SK-N-SH (cell line): ENCODE measurements at regions not wholly inside any gene's neighbourhood (a gene's known extent, or its start where the extent isn't known, plus 50 kb on each side); places are given as distances from the start of the nearest gene placed in this dataset.

Source experiments
- ELF1 ChIP-seq: IDR thresholded peaks from 2 replicates; pipeline ENCODE4 v1.4.0; 2012
- GABPA ChIP-seq: IDR thresholded peaks from 2 replicates; pipeline ENCODE4 v1.4.0; 2012; ENCODE audit warnings: low read depth, mild to moderate bottlenecking
- RCOR1 ChIP-seq: fragments of 150-350 bp; IDR thresholded peaks from 2 replicates; pipeline ENCODE4 v1.6.1; 2017; ENCODE audit warnings: antibody characterized with exemption, low read length

DNA sequence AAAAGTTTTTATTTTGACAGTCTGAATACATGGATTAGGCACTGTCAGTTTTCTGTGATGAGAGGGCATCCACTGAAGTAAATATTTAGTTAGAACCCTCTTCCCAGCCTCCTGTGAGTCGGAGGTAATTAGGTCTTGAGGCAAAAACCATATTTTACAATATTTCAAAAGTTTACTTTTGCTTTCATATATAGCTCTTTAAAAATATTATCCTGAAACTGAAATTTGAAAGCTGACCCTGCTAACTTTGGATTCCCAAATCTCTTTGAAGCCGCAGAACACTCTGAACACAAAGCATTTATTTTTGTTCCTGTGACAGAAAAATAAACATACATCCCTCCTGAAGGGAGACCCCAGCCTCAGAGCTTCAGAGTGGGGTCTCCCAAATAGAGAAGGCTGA lies 317.4 kb downstream of the KIF20B start:
- no peak for TF ChIP-seq ELF1
- TF ChIP-seq GABPA: no peak
- TF ChIP-seq RCOR1: no peak
